Urinary bladder (tissue), 3 donors: ENCODE measurements at regions not wholly inside any gene's neighbourhood (a gene's known extent, or its start where the extent isn't known, plus 50 kb on each side); places are given as distances from the start of the nearest gene placed in this dataset.
"Not testable (repeated sequence)": the region's sequence is repeated elsewhere in the genome, so short reads cannot be mapped to it uniquely, and the experiment has no call there.

Source experiments
- DNase-seq: peaks from one replicate; pipeline ENCODE4 v3.0.0-alpha.2; 2015; ENCODE audit errors: extremely low spot score
- H3K27ac ChIP-seq: one replicate; pipeline ENCODE4 v1.5.1; 2013; ENCODE audit warnings: low read depth, mild to moderate bottlenecking, moderate library complexity
- H3K36me3 ChIP-seq: one replicate; pipeline ENCODE4 v1.6.1; 2013; ENCODE audit warnings: mild to moderate bottlenecking, moderate library complexity; ENCODE audit not compliant: insufficient read depth
- H3K4me1 ChIP-seq: one replicate; pipeline ENCODE4 v1.6.1; 2013; ENCODE audit warnings: mild to moderate bottlenecking, moderate library complexity; ENCODE audit not compliant: insufficient read depth
- H3K4me3 ChIP-seq: one replicate; pipeline ENCODE4 v1.5.1; 2013; ENCODE audit warnings: low read depth, low read length
- WGBS: extraction: QIAGEN DNeasy Blood & Tissue Kit; methylation state at CpG from one replicate; pipeline ENCODE4 v1.1.7; 2013; 5-methylcytosine and 5-hydroxymethylcytosine counted together
- donor health status: healthy with polysubstance abuse.
- donor health status: healthy.

DNA sequence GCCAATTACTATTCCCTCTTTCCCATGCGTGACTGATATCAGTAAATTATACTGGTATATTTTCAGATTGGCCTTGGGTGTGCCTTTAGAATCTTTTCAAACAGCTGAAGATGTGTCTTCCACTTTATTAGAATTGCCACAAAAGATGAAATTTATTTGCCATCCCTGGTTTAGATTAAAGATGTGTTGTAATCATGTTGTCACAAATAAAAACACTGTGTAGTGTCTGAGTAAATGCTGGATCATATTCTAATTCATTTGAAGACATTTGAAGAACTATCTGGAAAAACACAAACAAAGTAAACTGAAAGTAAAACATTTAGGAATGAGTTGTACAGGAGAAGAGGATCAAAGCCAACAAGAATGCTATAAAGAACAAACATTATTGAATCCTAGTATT lies 339.7 kb upstream of the COL8A1 start:
- no peak overlapping the region for H3K27ac ChIP-seq
- no peak overlapping the region for H3K4me3 ChIP-seq
- DNase-seq = no peak
- 92% methylated on average over 1 of the region's 1 CpG for WGBS
- no peaks in the 10 kb centered on the region for H3K36me3 ChIP-seq
- H3K4me1 ChIP-seq = no peaks in the 10 kb centered on the region

DNA sequence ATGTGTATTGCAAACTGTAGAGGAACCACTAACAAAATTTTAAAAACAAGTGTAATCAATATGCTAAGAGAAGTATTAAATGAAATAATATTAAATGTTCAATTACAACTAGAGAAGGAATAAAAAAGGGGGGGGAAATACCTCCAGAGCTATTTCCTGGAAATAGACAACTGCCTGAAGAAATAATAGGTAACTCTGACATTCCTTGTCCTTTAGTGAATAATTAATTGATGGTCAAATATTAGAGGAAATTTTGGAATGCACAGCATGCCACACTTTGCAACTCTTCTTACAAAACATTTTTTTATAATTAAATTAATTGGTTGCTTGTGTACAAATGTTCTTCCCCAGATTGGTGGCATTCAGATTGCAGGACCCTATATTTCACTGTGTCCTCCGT lies 342.6 kb upstream of the COL8A1 start:
- Histone ChIP-seq H3K4me1 (no peaks in the 10 kb centered on the region), H3K36me3 (no peaks in the 10 kb centered on the region), H3K27ac (no peak overlapping the region), H3K4me3 (no peak overlapping the region)
- no peak for DNase-seq
- WGBS = 91% methylated on average over 1 of the region's 1 CpG

- H3K4me1 ChIP-seq, H3K36me3 ChIP-seq, H3K27ac ChIP-seq, DNase-seq, H3K4me3 ChIP-seq: not testable (repeated sequence)
- WGBS = 13% methylated on average over 8 of the region's 8 CpGs
These were observed 344.3 kb upstream of the COL8A1 start for GRCh38 chr3:99294092-99294491.

- H3K27ac ChIP-seq = no peak overlapping the region
- no peaks in the 10 kb centered on the region for H3K4me1 ChIP-seq
- DNase-seq = no peak
- H3K36me3 ChIP-seq = no peaks in the 10 kb centered on the region
- no peak overlapping the region for H3K4me3 ChIP-seq
- 42% methylated on average over 2 of the region's 2 CpGs for WGBS
These were observed 350.5 kb upstream of the COL8A1 start for GRCh38 chr3:99287876-99288275.

DNA sequence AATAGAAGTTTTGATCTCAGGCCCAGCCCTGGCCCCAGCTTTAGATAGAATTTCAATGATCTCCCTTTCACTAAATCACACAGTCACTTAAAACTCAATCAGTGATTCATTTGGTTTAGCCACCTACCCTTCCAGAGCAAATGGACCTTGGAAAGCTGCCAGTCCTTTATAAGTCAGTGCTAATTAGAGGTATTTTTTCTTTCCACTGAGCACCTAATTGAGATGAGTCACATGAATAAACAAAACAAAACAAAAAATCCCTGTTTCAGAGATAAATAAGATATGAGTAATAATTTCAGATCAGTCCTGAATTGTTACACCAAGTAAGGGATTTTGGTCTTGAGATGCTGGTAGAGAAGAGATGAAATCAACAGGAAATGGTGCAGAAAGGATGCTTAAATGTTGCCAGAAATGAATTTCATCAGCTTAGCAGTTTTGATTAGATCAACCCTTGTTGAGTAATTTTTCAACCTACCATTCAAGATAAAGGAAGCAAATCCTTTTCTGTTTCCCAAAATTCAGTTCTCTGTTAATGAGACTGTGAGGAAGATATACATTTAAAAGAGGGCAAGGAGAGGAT lies 352.0 kb upstream of the COL8A1 start:
- no peak for DNase-seq
- Histone ChIP-seq H3K27ac (no peak overlapping the region), H3K4me3 (no peak overlapping the region), H3K36me3 (no peaks in the 10 kb centered on the region), H3K4me1 (no peaks in the 10 kb centered on the region)

GRCh38 chr3:99269606-99270351 lies 368.3 kb upstream of the DCBLD2 start:
- WGBS = 77% methylated on average over 9 of the region's 9 CpGs
- Histone ChIP-seq H3K27ac (no peak overlapping the region), H3K4me1 (no peaks in the 10 kb centered on the region), H3K4me3 (no peak overlapping the region), H3K36me3 (no peaks in the 10 kb centered on the region)
- DNase-seq = no peak

GRCh38 chr3:99256788-99257187 lies 355.3 kb upstream of the DCBLD2 start:
- Histone ChIP-seq H3K27ac (no peak overlapping the region), H3K36me3 (no peaks in the 10 kb centered on the region), H3K4me3 (no peak overlapping the region), H3K4me1 (no peaks in the 10 kb centered on the region)
- 85% methylated on average over 3 of the region's 3 CpGs for WGBS
- no peak for DNase-seq

DNA sequence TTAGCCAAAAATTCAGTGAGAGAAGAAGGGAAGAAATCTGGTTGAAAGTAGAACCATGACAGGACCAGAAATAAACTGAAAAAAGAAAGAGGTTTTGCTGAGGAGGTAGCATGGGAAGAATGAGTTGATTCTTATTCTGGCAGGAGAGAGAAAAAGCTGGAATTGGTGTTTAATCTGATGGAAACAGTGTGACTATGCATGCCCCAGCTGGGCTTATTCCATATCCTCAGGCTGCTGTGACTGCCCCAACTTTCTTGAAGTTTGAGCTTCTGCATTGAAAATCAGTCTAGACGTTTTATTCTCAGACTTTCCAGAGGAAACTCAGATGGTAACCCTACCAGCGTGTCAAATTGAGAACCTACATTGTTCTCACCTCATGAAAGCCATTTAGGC lies 352.5 kb upstream of the DCBLD2 start:
- H3K27ac ChIP-seq = no peak overlapping the region
- WGBS = 56% methylated on average over 2 of the region's 2 CpGs
- DNase-seq = no peak
- no peak overlapping the region for H3K4me3 ChIP-seq
- H3K4me1 ChIP-seq = peaks cover 3% of the 10 kb centered on the region
- no peaks in the 10 kb centered on the region for H3K36me3 ChIP-seq

GRCh38 chr3:99250821-99251355 lies 349.4 kb upstream of the DCBLD2 start:
- Histone ChIP-seq H3K27ac (no peak overlapping the region), H3K4me1 (peaks cover 3% of the 10 kb centered on the region), H3K36me3 (no peaks in the 10 kb centered on the region), H3K4me3 (no peak overlapping the region)
- no peak for DNase-seq
- WGBS = 74% methylated on average over 1 of the region's 1 CpG

DNA sequence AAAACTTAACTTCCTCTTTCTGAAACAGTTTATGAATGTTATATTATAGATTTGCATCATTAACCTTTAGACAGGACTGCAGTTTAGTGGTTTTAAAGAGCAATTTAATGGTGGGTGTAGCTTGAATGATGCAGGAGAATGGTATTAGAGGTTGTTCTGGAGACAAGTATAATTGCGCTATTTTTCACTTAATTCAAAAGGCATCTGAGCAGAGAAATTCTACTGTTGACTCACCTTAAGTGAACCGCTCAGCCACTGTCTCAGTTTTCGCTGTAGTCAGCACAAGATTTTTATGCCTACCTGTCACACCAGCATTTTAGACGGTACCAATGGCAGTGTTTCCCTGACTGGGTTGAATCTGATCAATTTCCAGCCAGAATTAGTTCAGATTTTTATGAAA lies 348.8 kb upstream of the DCBLD2 start:
- no peak for DNase-seq
- 71% methylated on average over 4 of the region's 4 CpGs for WGBS
- Histone ChIP-seq H3K27ac (no peak overlapping the region), H3K4me1 (peaks cover 3% of the 10 kb centered on the region), H3K36me3 (no peaks in the 10 kb centered on the region), H3K4me3 (no peak overlapping the region)

- WGBS = 96% methylated on average over 6 of the region's 6 CpGs
- Histone ChIP-seq H3K4me3 (no peak overlapping the region), H3K27ac (no peak overlapping the region), H3K4me1 (peaks cover 3% of the 10 kb centered on the region), H3K36me3 (no peaks in the 10 kb centered on the region)
- no peak for DNase-seq
These were observed 348.1 kb upstream of the DCBLD2 start for GRCh38 chr3:99249627-99250026.

- 59% methylated on average over 1 of the region's 1 CpG for WGBS
- no peaks in the 10 kb centered on the region for H3K36me3 ChIP-seq
- H3K4me3 ChIP-seq = no peak overlapping the region
- H3K4me1 ChIP-seq = peaks cover 3% of the 10 kb centered on the region
- no peak for DNase-seq
- H3K27ac ChIP-seq = no peak overlapping the region
These were observed 347.4 kb upstream of the DCBLD2 start for GRCh38 chr3:99248913-99249312.

GRCh38 chr3:99248130-99248529 lies 346.6 kb upstream of the DCBLD2 start:
- H3K36me3 ChIP-seq = no peaks in the 10 kb centered on the region
- 85% methylated on average over 1 of the region's 1 CpG for WGBS
- H3K4me3 ChIP-seq = no peak overlapping the region
- DNase-seq = no peak
- peaks cover 3% of the 10 kb centered on the region for H3K4me1 ChIP-seq
- no peak overlapping the region for H3K27ac ChIP-seq

DNA sequence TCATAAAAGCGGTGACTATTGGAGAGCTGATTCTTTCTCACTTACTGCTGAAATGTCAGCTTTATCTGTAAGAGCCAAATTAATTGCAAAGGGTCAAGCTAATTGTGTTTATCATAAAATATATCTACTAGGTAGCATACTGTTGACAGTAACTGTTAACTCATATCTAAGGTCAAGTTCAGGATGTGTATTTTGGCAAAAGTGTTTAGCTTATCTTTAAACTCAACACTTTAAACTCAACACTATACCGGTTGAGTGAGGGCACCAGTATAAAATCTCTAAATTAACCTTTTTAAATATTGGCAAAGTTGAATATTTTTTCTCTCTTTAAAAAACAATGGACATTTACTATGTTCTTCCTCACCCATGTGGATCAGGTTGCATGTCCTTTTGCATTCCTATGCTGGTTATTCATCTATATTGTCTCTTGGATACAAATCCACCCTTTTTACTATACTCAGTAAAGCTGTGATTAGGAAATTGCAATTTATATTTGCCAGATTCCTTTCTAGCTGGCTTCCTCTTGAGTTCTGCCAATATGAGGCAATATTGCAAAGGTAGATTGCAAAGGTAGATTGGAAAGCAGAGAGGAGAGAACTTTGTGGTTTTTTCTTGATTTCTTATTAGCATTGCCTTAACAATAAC lies 344.6 kb upstream of the DCBLD2 start:
- Histone ChIP-seq H3K4me1 (peaks cover 3% of the 10 kb centered on the region), H3K27ac (no peak overlapping the region), H3K4me3 (no peak overlapping the region), H3K36me3 (no peaks in the 10 kb centered on the region)
- no peak for DNase-seq
- 60% methylated on average over 2 of the region's 2 CpGs for WGBS
